Thoracic aorta (tissue), 2 donors: ENCODE measurements at regions not wholly inside any gene's neighbourhood (a gene's known extent, or its start where the extent isn't known, plus 50 kb on each side); places are given as distances from the start of the nearest gene placed in this dataset.

Experiments used
- ATAC-seq: fragments of 150-250 bp; one replicate; pipeline ENCODE4 v1.8.0; 2017; ENCODE audit warnings: low read depth; ENCODE audit not compliant: insufficient number of reproducible peaks, low FRiP score
- DNase-seq: peaks from one replicate; pipeline ENCODE4 v3.0.0-alpha.2; 2020; ENCODE audit warnings: low spot score
- H3K27ac ChIP-seq, 2 donors: fragments of 200-600 bp; sonication (generic); 1 replicate in 1 of 2; 2 replicates in 1 of 2; pipeline ENCODE4 v1.5.1; 2016; ENCODE audit warnings: mild to moderate bottlenecking in 2 of 2, moderate library complexity in 2 of 2
- H3K27me3 ChIP-seq: fragments of 200-600 bp; sonication (generic); replicated peaks from 2 replicates; pipeline ENCODE4 v1.6.0; 2016; ENCODE audit warnings: mild to moderate bottlenecking; ENCODE audit not compliant: insufficient read depth
- H3K36me3 ChIP-seq: fragments of 200-600 bp; sonication (generic); one replicate; pipeline ENCODE4 v1.5.1; 2016
- H3K4me1 ChIP-seq, 2 donors: fragments of 200-600 bp; sonication (generic); 1 replicate in 1 of 2; 2 replicates in 1 of 2; pipeline versions ENCODE4 v1.5.1 to v1.6.0; 2016; ENCODE audit warnings: low read depth in 2 of 2, mild to moderate bottlenecking in 1 of 2; ENCODE audit not compliant: control insufficient read depth in 1 of 2
- H3K4me3 ChIP-seq: fragments of 200-600 bp; sonication (generic); 2 replicates; pipeline ENCODE4 v1.5.1; 2016; ENCODE audit warnings: mild to moderate bottlenecking
- H3K9me3 ChIP-seq: fragments of 200-600 bp; sonication (generic); 2 replicates; pipeline ENCODE4 v1.5.1; 2016
- TF ChIP-seq, protein P1 (sequence below): fragments of 200-600 bp; sonication (generic); IDR thresholded peaks from one replicate; pipeline ENCODE4 v1.5.1; 2019; ENCODE audit warnings: antibody characterized with exemption

DNA sequence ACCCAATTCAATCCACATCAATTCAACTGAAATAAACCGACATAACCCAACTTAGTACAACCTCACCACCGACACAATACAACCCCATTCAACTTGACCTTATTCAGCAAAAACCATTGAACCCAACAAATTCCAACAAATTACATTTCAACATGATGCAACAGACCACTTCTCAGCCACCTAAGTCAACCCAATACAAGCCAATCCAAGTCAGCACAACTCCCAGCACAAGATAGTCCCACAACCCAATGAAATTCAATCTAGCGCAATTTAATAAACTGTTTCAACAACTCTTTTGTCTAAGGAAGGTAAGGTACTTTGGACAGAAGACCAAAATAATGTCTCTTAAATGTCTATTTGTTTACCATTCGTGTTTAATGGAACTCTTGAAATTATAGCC, 226.0 kb downstream of the MIAT start:
- Histone ChIP-seq H3K4me3 (no peak overlapping the region), H3K9me3 (no peaks in the 10 kb centered on the region), H3K27me3 (no peaks in the 10 kb centered on the region), H3K27ac (no peak overlapping the region), H3K4me1 (peaks cover 19 to 46% of the 10 kb centered on the region in 2 donors), H3K36me3 (no peaks in the 10 kb centered on the region)
- ATAC-seq: no peak
- TF ChIP-seq, protein P1, sequence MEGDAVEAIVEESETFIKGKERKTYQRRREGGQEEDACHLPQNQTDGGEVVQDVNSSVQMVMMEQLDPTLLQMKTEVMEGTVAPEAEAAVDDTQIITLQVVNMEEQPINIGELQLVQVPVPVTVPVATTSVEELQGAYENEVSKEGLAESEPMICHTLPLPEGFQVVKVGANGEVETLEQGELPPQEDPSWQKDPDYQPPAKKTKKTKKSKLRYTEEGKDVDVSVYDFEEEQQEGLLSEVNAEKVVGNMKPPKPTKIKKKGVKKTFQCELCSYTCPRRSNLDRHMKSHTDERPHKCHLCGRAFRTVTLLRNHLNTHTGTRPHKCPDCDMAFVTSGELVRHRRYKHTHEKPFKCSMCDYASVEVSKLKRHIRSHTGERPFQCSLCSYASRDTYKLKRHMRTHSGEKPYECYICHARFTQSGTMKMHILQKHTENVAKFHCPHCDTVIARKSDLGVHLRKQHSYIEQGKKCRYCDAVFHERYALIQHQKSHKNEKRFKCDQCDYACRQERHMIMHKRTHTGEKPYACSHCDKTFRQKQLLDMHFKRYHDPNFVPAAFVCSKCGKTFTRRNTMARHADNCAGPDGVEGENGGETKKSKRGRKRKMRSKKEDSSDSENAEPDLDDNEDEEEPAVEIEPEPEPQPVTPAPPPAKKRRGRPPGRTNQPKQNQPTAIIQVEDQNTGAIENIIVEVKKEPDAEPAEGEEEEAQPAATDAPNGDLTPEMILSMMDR: no peak
- DNase-seq: no peak

DNA sequence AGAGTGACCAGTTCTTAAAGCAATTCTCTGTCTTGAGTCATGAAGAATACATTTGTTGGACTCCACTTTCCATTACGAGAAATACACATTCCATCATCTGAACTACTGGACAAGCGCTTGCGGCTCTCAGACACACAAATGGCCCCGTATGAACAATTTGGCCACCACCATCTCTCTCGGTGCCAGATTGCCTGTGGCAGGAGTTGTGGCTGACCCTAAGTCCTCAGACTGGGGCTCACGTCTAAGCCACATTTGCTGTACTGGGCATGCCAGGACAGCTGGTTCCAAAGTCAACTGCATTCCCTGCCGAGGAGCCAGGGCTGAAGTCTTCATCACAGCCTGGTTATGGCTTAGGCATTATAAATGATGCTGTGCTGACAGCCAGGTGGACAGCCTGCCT, 227.5 kb downstream of the MIAT start:
- DNase-seq (peak; percentile 38), ATAC-seq (peak; percentile 40)
- Histone ChIP-seq H3K27ac (peak overlapping the region; percentile 93 to 95), H3K36me3 (no peaks in the 10 kb centered on the region), H3K4me1 (peaks cover 26 to 62% of the 10 kb centered on the region in 2 donors), H3K4me3 (no peak overlapping the region), H3K9me3 (no peaks in the 10 kb centered on the region), H3K27me3 (no peaks in the 10 kb centered on the region)
- TF ChIP-seq, protein P1: no peak

DNA sequence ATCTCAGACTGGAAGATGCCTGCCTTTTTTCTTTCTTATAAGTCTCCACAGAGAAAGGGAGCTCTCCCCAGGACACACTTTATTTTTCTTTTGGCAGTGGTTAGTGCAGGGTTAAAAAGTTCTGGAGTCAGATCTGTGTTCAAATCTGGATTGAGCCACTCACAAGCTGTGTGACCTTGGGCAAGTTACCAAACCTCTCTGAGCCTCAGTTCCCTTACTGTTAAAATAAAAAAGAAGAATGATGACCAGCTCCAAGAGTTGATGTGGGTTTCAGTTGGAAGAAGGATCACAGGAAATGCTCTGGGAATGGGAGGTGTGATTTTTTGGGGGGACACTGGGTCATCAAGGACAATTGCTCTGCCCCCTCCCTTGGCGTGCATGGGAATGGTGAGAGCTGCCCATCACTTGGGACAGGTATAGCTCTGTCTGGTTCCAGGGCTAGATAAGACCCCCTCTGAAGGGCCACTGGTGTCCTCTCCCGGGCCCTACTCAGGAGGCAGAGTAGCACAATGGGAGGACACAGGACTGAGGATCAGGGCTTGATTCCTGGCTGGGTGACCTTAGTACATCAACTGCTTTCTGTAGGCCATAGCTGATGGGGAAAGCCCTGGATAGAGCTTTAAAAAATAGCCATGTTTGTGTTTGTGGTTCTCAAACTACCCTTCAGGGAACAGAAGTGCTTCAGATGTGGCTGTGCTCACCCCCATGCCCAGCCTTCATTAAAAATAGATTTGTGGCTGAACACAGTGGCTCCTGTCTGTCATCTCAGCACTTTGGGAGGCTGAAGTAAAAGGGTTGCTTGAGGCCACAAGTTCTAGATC, 228.3 kb downstream of the MIAT start:
- peak overlapping the region; percentile 93 to 95 for H3K27ac ChIP-seq
- H3K27me3 ChIP-seq: no peaks in the 10 kb centered on the region
- H3K9me3 ChIP-seq: no peaks in the 10 kb centered on the region
- H3K4me1 ChIP-seq: peaks cover 26 to 68% of the 10 kb centered on the region in 2 donors
- ATAC-seq (no peak), DNase-seq (no peak)
- H3K4me3 ChIP-seq: no peak overlapping the region
- TF ChIP-seq, protein P1: peak; percentile 2
- no peaks in the 10 kb centered on the region for H3K36me3 ChIP-seq

DNA sequence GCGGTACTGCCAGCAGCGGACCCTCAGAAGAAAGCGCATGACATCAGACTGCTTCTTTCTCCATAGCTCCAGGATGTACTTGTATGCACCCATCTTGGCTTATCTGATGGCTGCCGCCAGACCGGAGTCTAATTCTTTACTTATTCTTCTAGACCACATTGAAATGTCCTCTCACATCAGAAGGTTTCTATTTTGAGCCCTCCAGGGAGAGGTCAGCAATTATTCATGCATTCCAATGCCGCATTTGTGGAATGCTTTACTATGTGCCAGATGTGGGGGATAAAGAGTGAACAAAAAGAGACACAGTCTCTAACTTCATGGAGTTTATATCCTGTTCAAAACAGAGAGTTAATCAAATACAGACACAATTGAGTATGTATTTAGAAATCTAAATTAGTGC, 230.1 kb downstream of the MIAT start:
- peaks cover 29 to 74% of the 10 kb centered on the region in 2 donors for H3K4me1 ChIP-seq
- H3K27ac ChIP-seq: peak overlapping the region; percentile 93 to 95
- no peaks in the 10 kb centered on the region for H3K36me3 ChIP-seq
- no peak for ATAC-seq
- no peaks in the 10 kb centered on the region for H3K27me3 ChIP-seq
- TF ChIP-seq, protein P1: no peak
- DNase-seq: no peak
- H3K4me3 ChIP-seq: peak overlapping the region; percentile 26
- no peaks in the 10 kb centered on the region for H3K9me3 ChIP-seq

DNA sequence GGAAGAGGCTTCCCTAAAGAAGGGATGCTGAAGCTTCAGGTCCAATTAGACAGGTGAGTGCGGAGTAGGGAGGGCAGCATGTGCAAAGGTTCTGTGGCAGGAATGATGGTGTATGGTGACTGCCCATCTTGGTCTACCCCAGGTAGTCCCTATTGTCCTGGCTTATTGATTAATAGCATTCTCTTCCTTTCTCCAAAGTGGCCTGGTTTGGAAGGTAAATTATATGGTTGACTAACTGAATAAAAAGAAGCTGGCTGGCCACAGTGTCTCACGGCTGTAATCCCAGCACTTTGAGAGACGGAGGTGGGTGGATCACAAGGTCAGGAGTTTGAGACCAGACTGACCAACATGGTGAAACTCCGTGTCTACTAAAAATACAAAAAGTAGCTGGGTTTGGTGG, 230.5 kb downstream of the MIAT start:
- Histone ChIP-seq H3K36me3 (no peaks in the 10 kb centered on the region), H3K27me3 (no peaks in the 10 kb centered on the region), H3K4me1 (peaks cover 33 to 76% of the 10 kb centered on the region in 2 donors), H3K4me3 (no peak overlapping the region), H3K27ac (peak overlapping the region; percentile 93 to 95), H3K9me3 (no peaks in the 10 kb centered on the region)
- ATAC-seq (no peak), DNase-seq (no peak)
- TF ChIP-seq, protein P1: no peak
